ENCODE measurements at regions not wholly inside any gene's neighbourhood (a gene's known extent, or its start where the extent isn't known, plus 50 kb on each side); places are given as distances from the start of the nearest gene placed in this dataset.

DNA sequence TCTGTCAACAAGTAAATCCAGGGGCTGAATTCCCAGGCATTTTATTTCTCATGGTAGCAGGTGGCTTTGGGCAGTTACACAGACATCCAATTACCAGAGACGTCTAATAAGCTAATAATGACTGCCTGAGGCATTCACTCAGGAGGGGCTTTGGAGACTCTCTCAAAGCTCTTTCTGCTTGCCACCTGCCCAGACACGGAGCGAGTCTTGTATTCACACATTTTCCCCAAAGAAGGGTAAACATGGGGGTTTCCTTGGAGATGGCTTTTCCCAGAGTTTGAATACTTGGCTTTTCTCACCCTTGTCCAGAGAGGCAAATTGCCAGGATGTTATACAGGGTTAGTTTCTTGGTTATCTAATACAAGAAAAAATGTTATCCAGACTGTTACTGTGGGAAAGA, 132.6 kb downstream of the DIPK2A start:
- TF ChIP-seq CTCF (IDR thresholded peaks at IDR 0.05; ENCODE audit: insufficient read depth, low read depth, low read length) (no peak), EZH2 (IDR thresholded peaks at IDR 0.05; ENCODE audit: insufficient read depth, low read length) (no peak)

Measured in astrocyte (in vitro differentiated cells and primary cell).